Esophagus squamous epithelium (tissue), 4 donors: ENCODE measurements at regions not wholly inside any gene's neighbourhood (a gene's known extent, or its start where the extent isn't known, plus 50 kb on each side); places are given as distances from the start of the nearest gene placed in this dataset.

ENCODE experiments used
- POLR2A ChIP-seq, 4 donors: fragments of 450-650 bp; IDR thresholded peaks; one replicate each; pipeline ENCODE4 v1.6.1; 2017; ENCODE audit warnings: antibody characterized with exemption in 4 of 4, mild to moderate bottlenecking in 4 of 4, moderate library complexity in 3 of 4
- TF ChIP-seq, protein P1 (sequence below), 6 experiments: fragments of 450-650 bp in 4 of 6; fragments of 200-600 bp in 2 of 6; sonication (generic) in 2 of 6; IDR thresholded peaks; one replicate each; pipeline ENCODE4 v1.5.1; 2016 to 2019; ENCODE audit warnings: antibody characterized with exemption in 6 of 6, mild to moderate bottlenecking in 4 of 6, moderate library complexity in 4 of 6

GRCh38 chr10:23755556-23755955 lies 316.7 kb downstream of the OTUD1 start:
- TF ChIP-seq, protein P1, sequence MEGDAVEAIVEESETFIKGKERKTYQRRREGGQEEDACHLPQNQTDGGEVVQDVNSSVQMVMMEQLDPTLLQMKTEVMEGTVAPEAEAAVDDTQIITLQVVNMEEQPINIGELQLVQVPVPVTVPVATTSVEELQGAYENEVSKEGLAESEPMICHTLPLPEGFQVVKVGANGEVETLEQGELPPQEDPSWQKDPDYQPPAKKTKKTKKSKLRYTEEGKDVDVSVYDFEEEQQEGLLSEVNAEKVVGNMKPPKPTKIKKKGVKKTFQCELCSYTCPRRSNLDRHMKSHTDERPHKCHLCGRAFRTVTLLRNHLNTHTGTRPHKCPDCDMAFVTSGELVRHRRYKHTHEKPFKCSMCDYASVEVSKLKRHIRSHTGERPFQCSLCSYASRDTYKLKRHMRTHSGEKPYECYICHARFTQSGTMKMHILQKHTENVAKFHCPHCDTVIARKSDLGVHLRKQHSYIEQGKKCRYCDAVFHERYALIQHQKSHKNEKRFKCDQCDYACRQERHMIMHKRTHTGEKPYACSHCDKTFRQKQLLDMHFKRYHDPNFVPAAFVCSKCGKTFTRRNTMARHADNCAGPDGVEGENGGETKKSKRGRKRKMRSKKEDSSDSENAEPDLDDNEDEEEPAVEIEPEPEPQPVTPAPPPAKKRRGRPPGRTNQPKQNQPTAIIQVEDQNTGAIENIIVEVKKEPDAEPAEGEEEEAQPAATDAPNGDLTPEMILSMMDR (IDR thresholded peaks at IDR 0.05): no peak
- no peak for TF ChIP-seq POLR2A (IDR thresholded peaks at IDR 0.05)
